HG03095 (cell line): ENCODE measurements at regions not wholly inside any gene's neighbourhood (a gene's known extent, or its start where the extent isn't known, plus 50 kb on each side); places are given as distances from the start of the nearest gene placed in this dataset.

Experiments used
- ATAC-seq: cut with Tn5 transposase; IDR thresholded peaks from one replicate; pipeline ENCODE4 v1.9.1; 2021; ENCODE audit warnings: moderate library complexity; ENCODE audit not compliant: unreplicated experiment

DNA sequence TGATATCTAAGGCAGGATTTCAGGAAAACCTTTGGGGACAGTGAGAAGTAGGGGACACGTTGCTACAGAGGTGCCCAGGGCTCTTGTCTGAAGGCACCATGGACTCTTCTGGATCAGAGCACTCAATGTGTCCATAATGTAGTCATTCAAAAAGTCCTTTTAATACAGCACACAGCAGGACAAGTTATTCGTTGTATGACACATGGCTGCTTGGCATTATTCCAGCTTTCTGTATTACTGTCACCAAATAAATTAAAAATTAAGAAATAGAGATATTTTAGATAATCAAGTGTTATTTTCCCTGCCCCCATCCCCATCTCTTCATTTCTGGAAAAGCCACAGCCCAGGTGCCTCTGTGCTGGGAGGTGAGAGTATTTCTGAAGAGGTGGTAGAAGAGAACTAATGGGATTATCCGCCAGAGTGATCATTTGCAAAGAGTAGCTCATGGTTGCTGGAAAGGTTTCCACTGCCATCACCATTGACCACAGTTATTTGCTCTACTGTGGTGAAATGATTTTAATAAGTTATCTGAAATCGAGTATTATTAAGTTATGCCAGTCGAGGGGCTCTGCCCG is 83.0 kb downstream of the CXCL12 start:
- ATAC-seq, result no peak

DNA sequence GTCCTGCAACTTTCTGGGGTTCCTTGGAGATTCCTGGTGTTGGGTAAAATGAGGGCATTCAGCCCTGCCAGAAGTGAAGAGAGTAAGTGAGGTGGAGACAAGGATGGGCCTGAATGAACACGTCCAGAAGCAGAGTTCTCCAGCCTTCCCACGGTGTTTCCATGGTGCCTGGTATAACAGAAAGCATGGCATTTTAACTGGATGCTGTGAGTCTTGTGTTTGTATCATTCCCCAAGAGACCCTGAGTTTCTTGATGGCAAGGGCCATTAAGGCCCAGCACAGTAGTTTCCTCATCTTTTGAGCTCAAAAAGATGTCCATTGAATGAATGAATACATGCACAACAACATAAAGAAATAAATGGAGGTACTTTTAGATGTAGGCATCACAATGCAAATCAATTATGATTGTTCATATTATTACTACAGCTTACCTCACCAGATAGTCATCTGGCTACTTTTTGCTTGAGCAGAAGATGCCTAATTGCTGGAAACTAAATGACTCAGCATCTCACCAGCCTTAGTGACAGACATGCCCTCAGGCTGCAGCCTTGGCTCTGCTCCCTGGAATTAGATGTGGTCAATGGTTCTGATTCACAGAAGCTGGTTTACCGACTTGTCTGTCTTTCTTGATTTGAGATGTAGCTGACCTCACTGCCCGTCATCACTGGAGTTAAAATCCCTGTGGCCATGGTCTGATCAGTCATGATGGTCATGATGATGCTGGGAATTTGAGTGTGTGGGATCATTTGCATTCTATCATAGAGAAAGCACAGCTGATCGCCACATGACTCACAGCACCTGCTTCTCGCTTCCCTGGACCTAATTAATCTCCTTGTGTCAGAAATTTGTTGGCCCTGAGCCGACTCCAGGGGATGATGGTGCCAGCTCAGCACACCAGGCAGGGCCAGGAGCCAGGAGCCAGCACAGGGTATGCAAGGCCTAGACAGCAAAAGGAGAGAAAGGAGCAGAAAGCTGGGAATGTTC is 83.9 kb downstream of the CXCL12 start:
- ATAC-seq, result peak; percentile 79

DNA sequence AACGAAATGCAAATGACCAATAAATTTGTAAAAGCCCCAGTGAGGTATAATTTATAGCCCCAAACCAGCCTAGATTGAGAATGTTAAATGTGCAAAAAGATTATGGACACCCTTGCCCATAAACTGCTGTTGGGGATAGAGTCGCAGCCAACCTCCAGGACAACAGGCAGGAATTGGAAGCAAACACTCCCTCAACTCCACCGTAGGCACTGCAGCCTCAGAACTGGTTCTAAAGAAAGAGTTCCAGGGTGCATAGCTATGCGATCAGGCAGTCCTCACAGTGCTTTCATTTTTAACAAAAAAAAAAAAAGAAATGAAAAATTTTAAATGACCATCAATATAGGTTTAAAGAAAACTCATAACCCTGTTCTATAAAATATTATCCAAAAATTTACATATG is 86.2 kb downstream of the CXCL12 start:
- ATAC-seq, result no peak

DNA sequence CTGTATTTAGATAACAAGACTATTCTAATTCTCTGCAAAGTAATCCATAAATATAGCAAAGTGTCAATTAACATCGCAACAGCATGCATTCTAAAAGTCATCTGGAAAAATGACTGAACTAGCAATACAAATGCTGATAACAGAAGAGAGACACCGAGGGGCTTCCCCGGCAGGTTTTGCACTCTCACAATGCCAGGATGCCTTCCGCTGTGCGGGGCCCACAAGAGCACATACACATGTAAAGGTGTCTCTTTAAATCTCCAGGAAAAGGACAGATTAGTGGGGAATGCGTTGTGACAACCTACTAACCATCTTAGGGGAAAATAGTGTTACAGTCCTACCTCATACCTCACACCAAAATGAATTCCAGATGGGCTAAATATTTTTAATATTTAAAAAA is 86.9 kb downstream of the CXCL12 start:
- no peak for ATAC-seq

DNA sequence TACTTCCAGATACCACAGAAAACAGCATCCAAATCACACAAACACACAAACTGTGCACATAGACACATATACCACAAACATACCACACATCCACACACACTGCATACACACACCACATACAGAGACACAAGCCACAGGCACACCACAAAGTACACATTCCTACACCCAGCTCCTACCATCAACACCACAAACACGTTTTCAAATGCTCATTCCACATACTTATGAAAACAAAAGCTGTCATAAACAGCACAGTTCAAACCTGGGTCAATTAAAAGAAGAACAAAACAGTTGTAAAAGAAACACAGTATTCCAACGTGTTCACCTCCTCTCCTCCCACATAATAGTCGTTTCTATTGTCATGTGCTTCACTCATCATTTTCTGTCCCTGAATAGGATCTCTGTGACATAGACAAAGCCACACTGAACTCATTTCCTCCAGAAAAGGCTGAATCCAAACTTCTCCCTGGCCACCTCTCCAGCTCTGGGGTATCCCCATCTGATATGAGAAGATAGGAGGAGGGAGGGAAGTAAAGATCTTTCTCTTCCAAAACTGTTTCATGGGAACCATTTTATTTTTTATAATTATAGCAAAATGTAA is 89.2 kb downstream of the CXCL12 start:
- ATAC-seq, result no peak

DNA sequence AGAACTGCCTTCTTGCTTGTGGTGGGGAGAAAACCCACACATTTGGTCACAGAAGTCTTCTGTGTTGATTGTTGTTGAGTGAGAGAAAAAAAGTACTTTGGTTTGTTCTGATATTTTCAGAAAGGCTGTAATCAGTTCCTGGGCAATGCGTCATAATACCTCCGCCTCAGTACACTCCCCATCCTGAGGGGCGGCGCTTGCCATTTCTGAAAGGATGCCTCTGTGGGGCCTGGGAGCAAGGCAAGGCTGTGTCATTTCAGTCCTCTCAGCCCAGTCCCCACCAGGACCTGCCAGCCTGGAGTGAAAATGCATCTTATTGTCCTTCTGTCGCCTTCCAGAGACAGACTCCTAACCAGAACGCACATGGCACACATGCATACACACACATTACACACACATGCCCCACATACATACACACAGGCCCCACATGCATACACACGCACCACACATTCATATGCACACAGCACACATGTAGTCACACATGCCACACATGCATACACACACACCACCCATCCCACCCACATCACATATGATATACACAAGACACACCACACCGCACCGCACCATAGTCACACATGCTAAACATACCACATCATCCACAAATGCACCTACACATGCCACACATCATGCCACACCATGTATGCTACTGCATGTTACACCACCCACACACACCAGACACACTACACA is 90.0 kb downstream of the CXCL12 start:
- no peak for ATAC-seq

DNA sequence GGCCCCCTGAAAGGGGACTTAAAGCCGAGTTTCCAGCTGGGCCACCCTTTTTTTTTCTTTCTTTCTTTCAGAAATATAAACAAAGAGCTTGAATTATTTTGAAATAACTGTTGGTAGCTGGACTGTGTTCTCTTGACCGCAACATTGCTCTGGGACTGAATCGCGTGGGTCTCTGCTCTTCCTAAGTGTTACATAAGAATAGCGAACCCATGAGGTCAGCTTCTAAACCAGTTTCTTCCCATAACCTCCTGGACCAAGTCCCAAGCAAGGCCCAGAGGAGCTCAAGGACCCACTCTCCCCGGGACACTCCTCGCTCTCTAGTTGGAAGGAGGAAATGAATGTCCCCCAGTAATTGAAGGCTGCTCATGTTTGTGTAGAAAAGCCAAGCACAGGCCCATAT is 91.1 kb downstream of the CXCL12 start:
- ATAC-seq, result no peak

DNA sequence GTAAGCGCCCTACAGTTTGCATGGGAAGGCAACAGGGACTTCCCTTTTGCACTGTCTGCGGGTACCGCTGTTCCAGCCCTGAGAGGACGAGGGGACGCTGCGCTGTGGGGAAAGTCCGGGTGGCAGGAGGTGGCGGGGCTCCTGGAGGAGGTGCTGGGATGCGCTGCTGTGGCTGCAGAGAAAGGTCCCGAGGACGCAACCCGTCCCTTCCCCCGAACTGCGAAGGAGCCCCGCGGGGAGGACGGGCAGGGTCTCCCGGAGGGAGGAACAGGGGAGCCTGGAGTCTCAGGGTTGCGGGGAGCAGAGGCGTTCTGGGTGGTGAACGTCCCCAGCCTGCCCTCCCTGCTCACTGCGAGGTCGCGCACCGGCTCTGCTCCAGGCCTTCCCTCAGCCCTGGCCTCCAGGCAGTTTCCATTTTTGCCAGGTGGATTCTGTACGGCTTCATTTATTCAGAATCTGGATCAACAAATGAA is 91.6 kb downstream of the CXCL12 start:
- no peak for ATAC-seq

DNA sequence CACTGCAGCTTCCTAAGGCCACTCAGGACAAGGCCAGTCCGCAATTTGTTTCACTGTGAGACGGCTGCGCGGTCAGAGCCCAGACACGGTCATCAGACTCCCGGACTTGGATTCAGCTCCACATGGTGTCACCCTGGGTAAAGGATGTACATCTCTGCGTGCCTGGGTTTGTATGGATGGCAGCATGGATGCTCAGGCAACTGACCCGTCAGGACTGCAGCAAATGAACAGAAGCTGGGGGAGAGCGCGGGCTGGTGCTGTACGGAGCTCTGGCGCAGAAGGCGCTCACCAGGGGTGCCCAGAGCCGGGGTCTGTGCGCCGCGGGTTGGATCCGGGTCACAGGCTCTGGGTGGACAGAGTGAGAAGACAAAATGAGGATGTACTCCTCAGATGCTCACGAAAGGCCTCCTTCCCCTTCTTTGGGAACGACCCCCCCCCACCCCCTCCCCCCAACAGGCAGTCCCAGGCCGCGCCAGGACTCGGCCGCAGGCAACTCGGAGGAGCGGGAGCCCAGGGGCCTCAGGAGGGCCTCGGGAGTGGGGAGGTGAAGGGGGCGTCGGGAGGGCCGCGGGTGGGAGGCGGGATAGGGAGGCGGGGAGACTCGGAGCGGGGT is 92.4 kb downstream of the CXCL12 start:
- ATAC-seq, result no peak

DNA sequence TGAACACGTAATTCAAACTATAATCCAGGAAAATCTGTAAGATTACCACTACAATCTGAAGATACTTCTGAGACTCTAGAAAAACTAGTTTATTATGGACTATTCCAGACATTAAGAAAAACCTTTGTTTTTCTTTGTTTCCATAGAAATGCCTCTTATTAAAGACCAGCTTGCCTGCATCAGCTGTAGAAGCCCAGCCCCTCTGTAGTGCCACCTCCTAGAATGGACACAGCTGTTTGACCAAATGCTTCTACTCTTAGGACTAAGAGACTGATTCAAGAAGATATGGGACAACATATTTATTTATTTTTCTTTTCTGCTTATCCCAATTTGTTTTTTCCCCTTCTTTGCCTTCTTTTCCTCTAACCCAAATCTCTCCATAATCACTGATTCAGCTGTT is 93.8 kb downstream of the CXCL12 start:
- no peak for ATAC-seq

DNA sequence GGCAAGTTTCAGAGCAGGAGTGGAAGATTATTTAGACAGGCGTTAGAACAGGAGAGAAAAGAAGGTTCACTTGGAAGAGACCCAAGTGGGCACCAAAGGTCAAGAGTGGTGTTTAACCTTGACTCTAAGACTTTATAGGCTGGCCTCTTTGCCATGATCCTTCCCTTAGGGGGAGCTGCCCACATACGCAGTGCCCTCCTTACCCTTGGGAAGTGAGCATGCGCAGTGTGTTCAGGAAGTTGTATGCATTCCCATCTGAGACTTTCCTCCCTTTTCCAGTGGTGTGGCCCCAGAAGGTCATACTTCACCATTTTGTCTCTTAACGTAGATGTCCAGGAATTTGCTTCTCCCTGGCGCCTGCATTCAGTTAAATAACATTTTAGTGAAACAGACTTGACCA is 95.8 kb downstream of the CXCL12 start:
- no peak for ATAC-seq

DNA sequence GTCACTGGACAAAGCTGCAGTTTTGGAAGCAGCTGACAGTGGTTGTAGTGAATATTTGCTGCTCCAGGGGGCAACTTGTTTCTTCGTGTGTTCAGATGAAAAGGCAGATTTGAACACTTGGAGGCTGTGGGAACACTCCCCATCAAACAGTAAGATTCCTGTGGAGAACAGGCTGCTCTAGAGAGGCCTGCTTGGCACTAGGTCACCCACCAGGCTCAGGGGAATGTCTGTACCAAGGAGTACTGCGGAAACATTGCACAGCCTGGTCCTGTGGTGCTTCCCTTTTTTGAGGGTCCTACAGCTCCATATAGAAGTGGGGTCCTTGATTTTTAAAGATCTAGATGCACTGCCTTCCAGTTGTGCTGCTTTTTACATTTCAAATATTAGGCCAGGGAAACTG is 97.5 kb downstream of the CXCL12 start:
- ATAC-seq, result no peak

DNA sequence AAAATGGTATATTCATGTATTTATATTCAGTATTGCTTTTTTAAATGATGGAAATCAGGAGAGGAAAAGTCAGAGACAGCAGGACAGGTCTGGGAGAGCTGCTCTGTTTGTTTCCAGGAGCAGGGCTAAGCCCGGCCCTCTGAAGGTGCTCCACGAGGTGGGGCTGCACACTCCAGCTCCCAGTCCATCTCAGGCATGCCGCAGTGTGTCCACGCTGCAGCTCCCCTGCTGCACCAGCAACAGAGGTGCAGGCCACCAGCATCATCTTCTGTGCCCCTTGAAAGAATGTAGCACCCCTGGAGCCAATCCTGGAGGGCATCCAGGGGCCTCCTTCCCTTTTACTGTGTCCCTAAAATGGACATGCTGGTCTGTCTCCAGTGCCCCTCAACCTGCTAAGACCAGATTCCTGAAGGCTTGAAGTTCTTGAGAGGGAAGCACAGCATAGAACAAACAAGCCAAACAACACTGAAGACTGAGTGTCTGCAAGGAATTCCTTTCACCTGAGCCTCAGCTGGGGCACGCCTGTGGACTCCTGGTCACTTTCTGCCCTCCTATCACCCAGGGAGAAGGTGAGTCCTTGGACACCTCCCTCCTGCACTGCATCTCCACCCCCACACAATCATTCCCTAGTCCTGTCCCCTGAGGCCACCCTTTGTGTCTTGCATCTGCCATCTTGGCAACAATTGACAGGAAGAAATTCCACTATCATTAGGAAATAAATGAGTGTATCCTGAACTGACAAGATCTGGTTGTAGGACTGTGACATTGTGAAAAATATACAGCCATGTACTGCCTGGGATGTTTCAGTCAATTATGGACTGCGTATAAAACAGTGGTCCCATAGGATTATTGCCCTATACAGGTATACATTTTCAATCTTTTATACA is 100.5 kb downstream of the CXCL12 start:
- ATAC-seq, result no peak

DNA sequence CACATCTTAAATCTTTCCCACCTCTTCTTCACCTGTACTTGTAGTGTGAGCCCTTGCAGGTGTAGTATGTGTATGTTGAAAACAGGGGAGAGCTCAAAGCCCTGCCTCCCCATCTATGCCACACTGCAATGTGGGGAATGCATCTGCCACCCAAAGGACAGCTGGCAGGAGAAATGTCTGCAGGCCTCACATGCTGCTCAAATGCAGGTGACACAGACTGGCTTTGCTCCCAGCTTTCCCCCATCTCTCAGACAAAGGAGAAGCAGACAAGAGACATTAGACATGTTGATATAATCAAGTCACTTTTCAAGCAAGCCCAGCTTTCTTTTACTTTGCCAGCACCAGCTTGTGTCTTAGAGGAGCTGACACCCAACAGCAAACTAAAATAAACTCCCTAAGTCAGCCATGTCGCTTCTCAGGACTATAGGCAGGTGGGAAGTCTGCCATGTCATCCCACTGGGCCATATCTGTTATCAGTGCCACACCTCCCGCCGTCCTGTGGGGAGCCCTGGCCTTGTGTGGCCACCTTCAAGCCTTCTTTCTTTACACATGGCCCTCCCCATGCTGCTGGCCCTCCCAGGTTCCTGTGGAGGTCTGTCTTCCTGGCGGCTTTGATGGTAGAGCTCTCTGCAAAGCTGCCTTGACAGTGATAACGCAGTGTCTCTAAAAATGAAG is 102.1 kb downstream of the CXCL12 start:
- no peak for ATAC-seq

DNA sequence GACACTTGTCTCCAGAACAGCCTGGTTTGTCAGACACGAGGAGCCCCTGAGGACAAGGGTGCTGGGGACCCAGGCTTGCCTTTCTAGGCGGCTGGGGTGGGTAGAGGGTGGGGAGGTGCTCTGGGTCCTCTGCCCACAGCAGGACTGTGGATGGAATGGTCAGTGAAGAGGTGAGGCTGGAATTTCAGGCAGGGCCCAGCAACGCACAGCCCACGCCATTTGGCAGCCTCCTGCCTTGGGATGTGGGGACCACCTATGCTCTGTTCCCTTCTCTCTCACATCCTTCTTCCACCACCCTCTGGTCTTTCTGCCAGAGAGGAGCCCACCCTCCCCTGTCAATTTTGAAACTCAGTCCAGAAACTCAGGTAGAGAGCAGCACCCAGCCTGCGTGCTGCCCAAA is 103.2 kb downstream of the CXCL12 start:
- ATAC-seq, result no peak

DNA sequence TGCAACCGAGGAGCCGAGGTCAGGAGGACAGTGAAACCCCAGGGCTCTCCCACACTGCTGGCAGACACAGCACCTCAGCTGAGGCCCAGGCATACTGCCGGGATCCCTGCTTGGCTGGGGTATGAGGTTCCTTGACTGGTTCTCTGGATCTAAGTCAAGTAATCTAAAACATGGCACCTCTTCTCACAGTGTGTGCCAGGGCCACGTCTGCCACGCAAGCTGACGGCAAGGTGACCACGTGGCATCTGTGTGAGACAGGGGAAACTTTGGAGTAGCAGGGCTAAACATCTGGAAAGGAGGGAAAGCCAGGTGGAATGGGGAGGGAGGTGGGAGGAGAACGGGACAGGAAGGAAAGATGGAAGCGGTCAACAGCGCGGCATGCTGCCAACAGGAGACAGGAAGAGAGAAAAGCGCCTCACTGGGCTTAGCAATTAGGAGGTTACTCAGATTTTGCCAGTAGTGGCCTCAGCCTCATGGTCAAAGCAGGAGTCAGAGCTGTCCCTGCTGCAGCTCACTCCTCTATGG is 103.7 kb downstream of the CXCL12 start:
- ATAC-seq, result no peak

DNA sequence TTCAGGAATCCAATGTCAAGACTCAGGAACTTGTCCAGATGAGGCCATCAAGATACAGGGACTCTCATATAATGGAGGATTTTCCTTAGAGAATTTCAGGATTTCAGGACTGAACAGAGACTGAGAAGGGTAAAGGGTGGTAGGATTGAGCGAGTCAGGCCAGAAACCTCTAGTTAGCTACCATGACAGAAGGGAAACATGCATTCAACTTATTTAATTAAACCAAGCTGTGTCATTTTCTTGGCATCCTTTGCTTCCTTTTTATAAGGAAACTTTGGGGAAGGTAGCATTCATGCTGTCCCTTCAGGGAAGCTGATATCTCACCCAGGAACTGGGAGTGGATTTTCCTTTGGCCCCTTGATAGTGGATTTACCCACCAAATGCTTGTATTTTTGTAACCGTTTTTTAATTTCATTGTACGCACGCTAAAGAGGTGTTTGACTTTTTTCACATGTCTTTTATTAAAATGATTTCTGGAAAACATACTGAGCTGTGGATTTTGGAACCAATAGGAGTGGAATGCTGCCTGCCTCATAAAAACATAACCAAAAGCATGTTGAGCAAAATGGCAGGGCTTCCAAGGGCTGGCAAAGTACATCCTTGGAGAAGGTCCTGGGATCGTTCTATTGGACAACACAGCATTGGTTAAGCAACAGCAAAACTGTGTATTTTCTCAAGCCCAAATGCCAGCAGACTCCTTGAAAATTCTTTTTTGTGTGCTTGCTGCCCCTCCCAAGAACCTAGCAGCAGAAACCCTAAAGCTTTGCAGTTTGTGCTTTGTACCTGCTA is 104.5 kb downstream of the CXCL12 start:
- ATAC-seq, result no peak

DNA sequence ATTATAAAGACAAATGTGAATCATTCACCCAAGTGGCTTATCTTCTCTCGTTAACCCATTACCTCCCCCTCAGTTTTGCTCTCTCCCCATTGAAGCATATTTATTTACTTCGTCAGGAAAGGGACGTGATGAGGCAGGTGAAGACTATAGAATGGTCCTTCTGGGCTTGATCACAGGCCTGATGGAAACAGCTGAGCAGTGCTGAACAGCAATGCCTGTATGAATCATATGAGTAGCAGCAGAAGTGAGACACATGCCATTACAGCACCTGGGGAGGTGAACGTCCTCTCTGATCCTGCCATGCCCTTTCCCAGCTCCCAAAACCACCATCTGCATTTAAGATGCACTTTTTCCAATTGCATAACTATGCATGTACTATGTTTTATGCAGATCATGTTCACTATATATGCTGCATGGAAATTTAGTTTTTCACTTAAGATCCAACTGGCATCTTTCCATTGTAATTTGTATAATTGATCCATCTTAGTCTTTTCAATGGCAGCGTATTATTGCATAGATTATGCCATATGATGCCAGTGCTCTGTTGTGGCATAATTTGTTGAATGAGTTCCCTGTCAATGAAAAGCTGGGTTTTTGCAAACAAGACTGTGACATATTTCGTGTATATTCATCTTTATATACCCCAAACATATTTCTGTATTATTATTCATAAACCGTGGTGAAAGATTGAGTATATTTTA is 105.3 kb downstream of the CXCL12 start:
- ATAC-seq, result no peak
